HG03571 (cell line): ENCODE measurements at regions not wholly inside any gene's neighbourhood (a gene's known extent, or its start where the extent isn't known, plus 50 kb on each side); places are given as distances from the start of the nearest gene placed in this dataset.

ENCODE experiments used
- ATAC-seq: cut with Tn5 transposase; IDR thresholded peaks from one replicate; pipeline ENCODE4 v1.9.1; 2021; ENCODE audit not compliant: unreplicated experiment

GRCh38 chr1:234728740-234729139 lies 118.8 kb upstream of the IRF2BP2 start:
- no peak for ATAC-seq

DNA sequence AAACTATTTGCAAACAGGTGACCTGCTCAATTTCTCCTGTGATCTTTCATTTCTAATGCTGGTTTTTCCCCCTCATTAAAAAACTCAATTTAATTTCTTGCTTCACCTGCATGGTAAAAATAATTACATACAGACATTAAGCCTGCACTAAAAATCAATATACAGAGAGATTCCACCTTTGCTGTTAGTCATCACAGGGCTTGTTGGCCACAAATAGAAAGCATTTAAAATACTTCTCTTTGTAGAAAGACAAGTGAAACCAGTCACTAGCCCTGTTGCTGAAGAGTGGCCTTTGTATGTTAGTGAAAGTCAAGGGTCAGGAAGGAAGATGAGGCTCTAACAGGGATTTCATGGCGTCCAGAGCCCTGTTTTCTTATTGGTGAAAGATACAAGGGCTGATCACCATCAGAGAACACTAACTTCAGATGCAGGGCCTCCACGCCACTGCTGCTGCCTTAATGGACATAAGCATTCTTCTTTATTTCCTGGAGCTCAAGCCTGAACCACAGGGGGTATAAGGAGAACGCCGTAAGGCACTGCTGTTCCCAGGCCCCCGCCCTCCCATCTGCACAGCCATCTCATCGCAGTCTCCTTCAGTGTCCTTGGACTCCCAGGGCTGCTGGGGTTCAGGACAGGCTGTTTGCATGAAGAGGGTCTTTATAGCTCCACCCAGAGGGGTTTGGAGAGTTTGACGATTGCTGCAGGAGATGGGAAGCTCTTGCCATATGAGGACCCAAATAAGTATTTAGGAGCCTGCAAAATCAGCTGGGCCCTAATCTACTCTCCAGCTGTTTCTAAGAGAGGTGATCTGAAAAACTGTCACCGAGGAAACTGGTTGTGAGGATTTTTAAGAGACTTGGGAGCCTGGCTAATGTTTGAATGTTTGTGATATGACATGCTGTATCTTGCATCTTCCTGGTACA lies 117.3 kb upstream of the IRF2BP2 start:
- ATAC-seq = no peak

GRCh38 chr1:234726359-234726943 lies 116.5 kb upstream of the IRF2BP2 start:
- no peak for ATAC-seq

DNA sequence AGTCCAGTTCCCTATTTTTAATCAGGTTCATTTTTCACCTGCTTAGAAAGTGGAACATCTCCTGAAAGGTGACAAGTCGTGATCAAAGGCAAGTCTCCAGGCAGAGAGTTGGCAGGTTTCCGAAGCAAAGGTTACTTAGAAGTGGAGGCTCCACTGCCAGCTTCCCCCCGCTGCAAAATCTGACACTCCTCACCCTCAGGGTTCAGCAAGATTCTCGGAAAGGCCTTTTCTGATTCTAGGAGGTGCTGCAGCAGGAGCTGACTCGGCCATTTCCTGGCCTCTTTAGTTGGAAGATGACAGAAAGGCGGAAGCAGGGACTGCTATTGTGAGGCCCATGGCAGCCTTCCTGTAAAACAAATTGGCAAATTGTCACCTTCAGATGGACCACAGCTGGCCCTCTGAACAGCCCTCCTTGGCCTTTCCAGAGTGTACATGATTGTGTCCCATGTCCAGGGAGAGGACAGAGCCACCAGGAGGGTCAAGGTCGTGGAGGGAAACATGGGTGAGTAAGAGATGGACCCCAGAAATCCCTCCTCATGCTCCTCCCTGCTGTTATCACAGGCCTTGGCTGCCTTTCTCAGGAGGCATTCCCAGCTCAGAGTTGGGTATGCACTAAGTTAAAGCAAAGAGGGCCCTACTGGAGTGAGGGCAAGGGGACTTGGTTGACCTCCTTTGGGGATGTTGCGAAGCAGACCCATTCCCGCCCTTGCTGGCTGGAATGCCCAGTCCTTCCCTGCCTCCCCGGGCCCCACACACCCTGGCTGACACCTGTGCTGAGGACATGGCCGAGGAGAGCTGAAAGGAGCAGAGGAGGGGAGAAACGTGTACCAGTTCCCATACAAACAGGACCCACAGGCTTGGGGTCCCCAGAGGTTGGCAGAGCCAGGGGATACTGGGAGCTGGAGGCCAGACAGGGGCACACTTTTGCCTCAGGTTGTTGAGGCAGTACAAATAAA lies 115.5 kb upstream of the IRF2BP2 start:
- no peak for ATAC-seq

GRCh38 chr1:234724516-234725176 lies 114.7 kb upstream of the IRF2BP2 start:
- peak; percentile 4 for ATAC-seq

DNA sequence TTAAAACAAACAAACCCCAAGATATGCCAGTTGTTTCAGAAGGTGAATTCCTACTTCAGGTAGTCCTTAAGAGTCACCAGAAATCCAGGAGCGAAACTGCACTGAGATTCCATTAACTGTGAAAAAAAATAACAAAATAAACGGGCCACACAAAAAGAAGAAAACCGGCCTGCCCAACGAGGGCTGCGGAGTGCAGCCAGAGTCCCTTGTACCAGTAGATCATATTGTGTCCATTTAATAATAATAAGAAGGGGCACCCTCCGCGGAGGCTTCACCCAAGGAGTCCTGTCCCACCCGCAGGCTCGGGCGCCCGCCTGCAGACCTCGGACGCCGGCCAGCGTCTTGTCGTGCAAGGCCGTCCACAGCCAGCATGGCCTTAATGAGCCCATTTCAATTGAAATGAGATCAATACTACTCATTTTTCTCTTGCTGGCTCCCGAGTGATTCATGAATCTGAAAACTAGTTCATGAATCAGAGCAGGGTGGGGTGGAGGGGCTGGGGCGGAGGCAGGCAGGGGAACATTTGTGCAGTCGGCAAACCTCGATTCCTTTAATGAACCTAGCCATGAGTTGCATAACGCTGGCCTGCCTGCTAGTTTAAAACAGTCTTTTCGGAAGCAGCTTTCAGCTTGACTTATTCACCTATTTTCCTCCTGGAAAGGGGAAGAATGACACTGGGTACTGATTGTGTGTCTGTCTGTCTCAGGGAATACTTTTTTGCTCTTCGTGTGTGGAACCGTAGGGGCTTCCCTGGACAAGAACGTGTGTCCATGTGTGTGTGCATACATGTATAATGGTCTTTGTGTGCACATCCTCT lies 113.1 kb upstream of the IRF2BP2 start:
- no peak for ATAC-seq

DNA sequence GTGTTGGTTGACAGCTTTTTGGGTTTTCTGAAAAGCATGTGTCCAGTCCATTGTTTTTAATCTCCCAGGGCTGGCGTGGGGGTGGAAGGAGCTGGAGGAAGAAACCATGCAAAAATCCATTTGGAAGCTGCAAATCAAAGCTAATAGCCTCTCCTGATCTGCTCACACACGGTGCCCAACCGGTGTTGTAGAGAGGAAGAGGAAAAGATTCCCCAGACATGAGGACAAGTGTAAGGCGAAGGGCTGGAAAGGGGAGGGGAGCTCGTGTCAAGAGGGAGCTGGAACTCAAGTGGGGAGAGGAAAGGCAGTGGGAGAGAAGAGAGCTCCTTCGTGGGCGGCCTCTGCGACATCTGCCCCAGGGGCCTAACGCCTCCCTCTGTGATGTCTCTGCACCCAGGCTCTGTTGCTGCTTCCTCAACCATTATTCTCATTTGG lies 112.3 kb upstream of the IRF2BP2 start:
- ATAC-seq = no peak

DNA sequence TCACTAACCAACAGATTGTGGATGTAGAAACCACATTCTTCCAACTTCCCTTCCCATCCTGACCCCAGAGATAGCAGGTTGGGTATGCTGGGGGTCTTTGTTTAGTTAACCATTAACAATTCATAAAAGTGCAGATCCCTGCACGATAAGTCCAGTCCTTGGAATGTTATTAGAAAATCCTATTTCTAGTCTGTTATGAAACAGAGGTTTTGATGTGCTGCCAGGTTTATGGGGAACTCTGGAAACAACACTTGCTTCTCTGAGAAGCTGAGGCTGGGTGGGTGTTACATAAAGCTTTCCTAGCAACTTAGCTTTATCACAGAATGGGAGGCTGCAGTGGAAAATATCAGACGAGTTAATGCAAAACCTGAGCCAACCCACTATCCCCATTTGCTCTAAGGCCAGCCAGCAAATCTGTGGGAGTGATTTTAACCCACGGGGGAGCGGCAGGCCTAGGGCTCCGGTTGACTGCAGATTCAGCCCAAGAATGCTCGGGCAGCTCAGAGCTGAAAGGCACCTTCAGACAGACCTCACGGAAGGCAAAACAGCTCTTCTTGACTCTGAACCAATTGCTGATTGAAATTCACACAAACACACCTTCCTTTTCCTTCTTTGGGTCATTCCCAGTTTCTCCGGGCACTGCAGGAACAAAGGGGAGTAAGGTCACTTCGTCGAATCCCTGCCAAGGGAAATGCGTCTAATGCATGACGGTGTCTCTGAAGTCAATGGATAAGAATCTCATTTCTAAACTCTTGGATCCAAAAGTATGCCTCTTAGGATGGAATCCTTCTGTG lies 111.7 kb upstream of the IRF2BP2 start:
- ATAC-seq = no peak

GRCh38 chr1:234720709-234721441 lies 110.9 kb upstream of the IRF2BP2 start:
- no peak for ATAC-seq

GRCh38 chr1:234719454-234720251 lies 109.7 kb upstream of the IRF2BP2 start:
- no peak for ATAC-seq

DNA sequence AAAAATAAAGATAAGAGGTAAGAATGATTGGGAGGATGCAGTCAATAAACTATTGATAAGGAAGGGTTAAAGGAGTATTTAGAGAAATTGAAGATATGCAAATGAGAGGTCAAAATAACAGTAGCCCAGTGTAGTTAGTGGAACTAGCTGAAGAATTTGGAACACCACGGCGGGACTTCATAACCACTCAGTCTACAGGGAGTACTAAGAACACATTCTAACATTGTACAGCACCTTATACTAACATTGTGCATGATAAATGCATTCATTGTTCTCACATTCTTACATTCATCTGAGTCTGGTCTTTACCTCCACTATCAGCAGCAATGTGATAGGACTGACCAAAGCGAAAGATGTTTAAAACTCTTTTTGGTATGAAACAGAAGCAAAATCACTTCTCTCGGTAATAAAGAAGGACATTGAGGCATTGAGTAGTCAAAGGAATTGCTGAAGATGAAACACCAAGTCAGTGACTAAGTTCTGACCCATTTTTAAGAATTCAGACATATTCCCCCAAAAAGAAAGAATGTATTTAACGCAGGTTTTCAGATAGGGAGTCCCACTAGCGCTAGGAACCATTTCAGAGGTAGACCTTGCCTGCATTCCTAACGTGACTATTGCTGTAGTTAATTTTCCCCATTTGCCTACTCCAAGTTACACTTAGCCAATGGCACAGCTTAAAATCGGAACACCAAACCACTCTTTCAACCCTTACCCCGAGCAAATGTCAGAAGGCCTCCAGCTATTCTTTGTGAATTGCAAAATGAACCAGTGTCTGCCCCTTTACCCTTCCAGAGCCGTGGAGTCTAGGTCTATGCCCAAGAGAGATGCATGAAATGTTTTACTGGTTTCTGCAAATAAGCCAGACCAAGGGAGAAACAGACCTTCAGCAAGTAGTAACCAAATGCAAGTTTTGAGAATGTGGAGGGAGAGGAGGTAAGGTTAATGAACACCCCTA lies 108.8 kb upstream of the IRF2BP2 start:
- no peak for ATAC-seq

- ATAC-seq = no peak
Measured at GRCh38 chr1:234716908-234717375, 107.0 kb upstream of the IRF2BP2 start.

GRCh38 chr1:234715252-234716014 lies 105.5 kb upstream of the IRF2BP2 start:
- no peak for ATAC-seq

GRCh38 chr1:234713859-234714258 lies 103.9 kb upstream of the IRF2BP2 start:
- no peak for ATAC-seq

- ATAC-seq = no peak
Measured at GRCh38 chr1:234713440-234713839, 103.5 kb upstream of the IRF2BP2 start.

DNA sequence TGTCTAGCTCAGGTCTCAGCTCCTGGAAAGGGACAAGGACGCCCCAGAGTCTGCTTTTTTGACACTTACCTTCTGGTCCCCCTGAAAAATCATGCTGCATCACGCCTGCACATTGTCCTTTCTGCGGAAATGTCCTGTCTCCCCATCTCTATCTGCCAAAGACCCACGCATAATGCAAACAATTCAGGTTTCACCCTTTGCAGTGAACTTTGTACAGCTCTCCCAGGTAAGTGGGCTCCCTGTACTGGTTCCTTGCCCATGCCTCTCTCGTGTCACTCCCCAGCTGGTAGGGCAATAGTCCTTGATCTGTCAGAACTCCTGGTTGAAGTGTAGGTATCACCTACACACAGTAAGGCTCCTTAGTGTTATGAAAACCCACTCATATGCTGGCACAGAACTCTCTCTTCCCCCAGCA lies 102.9 kb upstream of the IRF2BP2 start:
- no peak for ATAC-seq
